Nephron progenitor cell (in vitro differentiated cells): ENCODE measurements at regions not wholly inside any gene's neighbourhood (a gene's known extent, or its start where the extent isn't known, plus 50 kb on each side); places are given as distances from the start of the nearest gene placed in this dataset.

Experiments
- DNase-seq: peaks from one replicate; pipeline ENCODE4 v3.0.0; 2021
- H3K27ac Mint-ChIP-seq: 2 replicates; pipeline ENCODE4 v1.8.0; 2021; ENCODE audit warnings: mild to moderate bottlenecking, moderate library complexity, mixed read lengths
- H3K27me3 Mint-ChIP-seq: 2 replicates; pipeline ENCODE4 v1.8.0; 2021; ENCODE audit warnings: mild to moderate bottlenecking, low read depth, mixed read lengths; ENCODE audit not compliant: poor library complexity
- H3K36me3 Mint-ChIP-seq: 2 replicates; pipeline ENCODE4 v1.8.0; 2021; ENCODE audit warnings: low read depth, mixed read lengths
- H3K4me1 Mint-ChIP-seq: 2 replicates; pipeline ENCODE4 v1.8.0; 2021; ENCODE audit warnings: mixed read lengths
- H3K4me3 Mint-ChIP-seq: 2 replicates; pipeline ENCODE4 v1.8.0; 2021; ENCODE audit warnings: mild to moderate bottlenecking, moderate library complexity, mixed read lengths
- H3K9me3 Mint-ChIP-seq: 2 replicates; pipeline ENCODE4 v1.8.0; 2021; ENCODE audit warnings: mild to moderate bottlenecking, moderate library complexity, mixed read lengths
- TF ChIP-seq, protein P1 (sequence below): fragments of 200-600 bp; sonication (generic); IDR thresholded peaks from 2 replicates; pipeline ENCODE4 v1.5.0; 2021; ENCODE audit warnings: antibody characterized with exemption

DNA sequence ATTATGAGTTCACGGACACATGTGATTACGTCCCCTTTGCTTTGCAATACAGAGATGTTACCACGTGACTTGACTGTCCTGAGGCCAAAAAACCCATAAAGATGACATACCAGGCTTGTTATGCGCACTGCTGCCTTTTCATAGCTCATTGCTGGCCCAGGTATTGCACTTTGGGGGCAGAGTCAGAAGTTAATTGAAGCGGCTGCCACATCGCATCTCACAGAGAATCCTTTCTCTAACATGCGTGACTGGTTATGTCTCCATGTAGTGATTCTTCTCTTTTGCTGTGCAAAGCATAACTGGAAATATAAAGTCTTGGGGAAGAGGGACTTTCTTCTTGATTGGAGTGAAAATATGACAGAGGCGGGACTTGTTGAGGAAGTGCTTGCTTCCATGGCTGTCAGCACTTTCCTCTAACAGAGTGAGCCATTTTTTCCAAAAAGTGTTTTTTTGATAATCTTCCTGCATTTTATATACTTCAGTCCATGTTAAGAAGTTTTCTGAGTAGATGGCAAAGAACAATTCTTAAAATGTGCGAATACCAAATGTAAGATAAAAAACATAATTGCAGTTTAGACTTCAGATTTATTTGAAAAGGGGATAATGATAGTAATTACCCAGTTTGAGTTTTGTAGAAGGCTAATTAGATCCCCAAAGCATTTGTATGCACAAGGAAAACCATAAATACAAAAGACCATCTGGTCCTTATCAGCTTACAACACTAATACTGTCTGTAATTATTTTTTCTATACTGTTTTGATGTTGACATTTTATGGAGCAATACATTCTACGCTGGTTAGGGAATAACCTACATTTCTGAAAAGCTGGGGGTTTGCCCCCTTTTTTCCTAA, 324.6 kb upstream of the MTNR1B start:
- Mint-ChIP-seq H3K36me3 (peaks cover 17% of the 10 kb centered on the region), H3K4me3 (no peak overlapping the region), H3K4me1 (peaks cover 14% of the 10 kb centered on the region), H3K9me3 (no peaks in the 10 kb centered on the region), H3K27me3 (no peaks in the 10 kb centered on the region), H3K27ac (no peak overlapping the region)
- TF ChIP-seq, protein P1, sequence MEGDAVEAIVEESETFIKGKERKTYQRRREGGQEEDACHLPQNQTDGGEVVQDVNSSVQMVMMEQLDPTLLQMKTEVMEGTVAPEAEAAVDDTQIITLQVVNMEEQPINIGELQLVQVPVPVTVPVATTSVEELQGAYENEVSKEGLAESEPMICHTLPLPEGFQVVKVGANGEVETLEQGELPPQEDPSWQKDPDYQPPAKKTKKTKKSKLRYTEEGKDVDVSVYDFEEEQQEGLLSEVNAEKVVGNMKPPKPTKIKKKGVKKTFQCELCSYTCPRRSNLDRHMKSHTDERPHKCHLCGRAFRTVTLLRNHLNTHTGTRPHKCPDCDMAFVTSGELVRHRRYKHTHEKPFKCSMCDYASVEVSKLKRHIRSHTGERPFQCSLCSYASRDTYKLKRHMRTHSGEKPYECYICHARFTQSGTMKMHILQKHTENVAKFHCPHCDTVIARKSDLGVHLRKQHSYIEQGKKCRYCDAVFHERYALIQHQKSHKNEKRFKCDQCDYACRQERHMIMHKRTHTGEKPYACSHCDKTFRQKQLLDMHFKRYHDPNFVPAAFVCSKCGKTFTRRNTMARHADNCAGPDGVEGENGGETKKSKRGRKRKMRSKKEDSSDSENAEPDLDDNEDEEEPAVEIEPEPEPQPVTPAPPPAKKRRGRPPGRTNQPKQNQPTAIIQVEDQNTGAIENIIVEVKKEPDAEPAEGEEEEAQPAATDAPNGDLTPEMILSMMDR, result no peak
- DNase-seq, result no peak

DNA sequence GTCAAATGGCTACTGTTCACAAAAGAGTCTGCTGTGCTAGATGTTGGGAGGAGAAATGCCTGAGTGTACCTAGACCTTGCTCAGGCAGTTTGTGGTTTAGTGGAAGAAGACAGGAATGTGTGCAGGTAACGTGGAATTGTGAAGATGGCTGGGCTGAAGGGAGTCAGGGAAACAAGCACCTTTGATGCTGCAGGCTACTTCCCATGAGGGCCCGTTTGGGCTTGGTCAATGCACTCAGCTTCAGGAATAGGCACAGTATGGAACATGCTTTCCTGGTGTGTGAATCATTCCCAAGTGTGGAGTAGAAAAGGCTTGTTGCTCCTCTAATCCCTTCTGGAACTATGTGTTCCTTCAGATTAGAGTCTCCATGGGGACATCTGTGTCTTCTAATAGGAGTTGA, 318.3 kb upstream of the MTNR1B start:
- peaks cover 31% of the 10 kb centered on the region for H3K36me3 Mint-ChIP-seq
- peaks cover 3% of the 10 kb centered on the region for H3K27me3 Mint-ChIP-seq
- TF ChIP-seq, protein P1, result no peak
- H3K4me3 Mint-ChIP-seq, result no peak overlapping the region
- no peak for DNase-seq
- peaks cover 5% of the 10 kb centered on the region for H3K4me1 Mint-ChIP-seq
- H3K27ac Mint-ChIP-seq, result no peak overlapping the region
- no peaks in the 10 kb centered on the region for H3K9me3 Mint-ChIP-seq

DNA sequence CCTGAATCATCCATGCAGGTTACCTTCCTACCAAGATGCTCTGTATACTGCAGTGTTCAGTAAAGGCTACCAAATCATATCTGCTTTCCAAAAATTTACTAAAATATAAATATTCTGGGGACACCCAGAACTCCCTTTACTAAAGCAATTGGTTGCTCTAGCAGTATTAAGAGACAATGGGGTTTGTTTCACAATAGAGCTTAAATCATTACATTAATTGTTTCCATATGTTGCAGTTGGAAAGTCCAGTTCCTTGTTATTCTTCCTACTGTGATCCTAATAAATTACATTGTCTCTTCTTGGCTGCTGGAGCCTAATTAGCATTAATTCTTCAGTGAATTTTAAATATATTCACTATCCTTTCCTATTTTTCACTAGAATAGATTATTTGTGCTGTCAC, 316.0 kb upstream of the MTNR1B start:
- Mint-ChIP-seq H3K36me3 (peaks cover 31% of the 10 kb centered on the region), H3K9me3 (no peaks in the 10 kb centered on the region), H3K27ac (peak overlapping the region; percentile 70), H3K27me3 (peaks cover 6% of the 10 kb centered on the region), H3K4me3 (no peak overlapping the region), H3K4me1 (peaks cover 9% of the 10 kb centered on the region)
- TF ChIP-seq, protein P1, result no peak
- no peak for DNase-seq

GRCh38 chr11:92656783-92657182, 312.7 kb upstream of the MTNR1B start:
- H3K36me3 Mint-ChIP-seq, result peaks cover 16% of the 10 kb centered on the region
- no peak overlapping the region for H3K4me3 Mint-ChIP-seq
- no peak for DNase-seq
- H3K4me1 Mint-ChIP-seq, result peaks cover 25% of the 10 kb centered on the region
- H3K27me3 Mint-ChIP-seq, result peaks cover 6% of the 10 kb centered on the region
- no peaks in the 10 kb centered on the region for H3K9me3 Mint-ChIP-seq
- no peak overlapping the region for H3K27ac Mint-ChIP-seq
- TF ChIP-seq, protein P1, result no peak

GRCh38 chr11:92657226-92657625, 312.2 kb upstream of the MTNR1B start:
- Mint-ChIP-seq H3K9me3 (no peaks in the 10 kb centered on the region), H3K27ac (peak overlapping the region; percentile 9), H3K4me3 (no peak overlapping the region), H3K36me3 (peaks cover 18% of the 10 kb centered on the region), H3K27me3 (peaks cover 6% of the 10 kb centered on the region), H3K4me1 (peaks cover 28% of the 10 kb centered on the region)
- TF ChIP-seq, protein P1, result no peak
- no peak for DNase-seq

DNA sequence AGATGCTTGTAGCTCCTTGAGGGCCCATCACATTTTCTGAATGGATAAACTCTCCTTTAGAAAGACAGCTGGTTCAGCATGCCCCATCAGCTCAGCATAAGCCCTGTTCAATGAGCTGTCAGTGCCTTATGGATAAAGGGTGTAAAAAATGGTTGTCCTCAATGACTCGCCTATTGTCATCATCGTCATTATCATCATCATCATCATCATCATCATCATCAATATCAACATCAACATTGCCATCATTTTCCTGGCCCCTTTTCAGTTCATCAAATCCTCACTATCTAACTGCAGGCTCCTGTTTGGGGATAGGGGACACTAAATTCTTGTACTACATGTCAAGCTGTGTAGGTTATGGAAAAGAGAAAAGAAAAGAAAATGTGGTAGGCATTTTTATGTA, 310.7 kb upstream of the MTNR1B start:
- TF ChIP-seq, protein P1, result no peak
- peaks cover 3% of the 10 kb centered on the region for H3K27me3 Mint-ChIP-seq
- peaks cover 15% of the 10 kb centered on the region for H3K36me3 Mint-ChIP-seq
- H3K4me1 Mint-ChIP-seq, result peaks cover 34% of the 10 kb centered on the region
- DNase-seq, result no peak
- no peaks in the 10 kb centered on the region for H3K9me3 Mint-ChIP-seq
- no peak overlapping the region for H3K27ac Mint-ChIP-seq
- H3K4me3 Mint-ChIP-seq, result no peak overlapping the region
